ENCODE measurements at regions not wholly inside any gene's neighbourhood (a gene's known extent, or its start where the extent isn't known, plus 50 kb on each side); places are given as distances from the start of the nearest gene placed in this dataset.

DNA sequence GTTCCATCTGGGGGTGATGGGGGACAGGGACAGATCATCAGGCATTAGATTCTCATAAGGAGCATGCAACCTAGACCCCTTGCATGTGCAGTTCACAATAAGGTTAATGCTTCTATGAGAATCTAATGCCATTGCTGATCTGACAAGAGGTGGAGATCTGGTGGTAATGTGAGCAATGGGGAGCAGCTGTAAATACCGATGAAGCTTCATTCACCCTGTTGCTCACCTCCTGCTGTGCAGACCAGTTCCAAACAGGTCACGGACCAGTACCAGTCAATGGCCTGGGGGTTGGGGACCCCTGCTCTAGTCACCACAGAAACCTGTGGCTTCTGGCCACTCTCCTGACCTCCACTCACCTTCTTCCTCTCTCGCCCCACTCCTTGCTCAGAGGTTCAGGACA is 229.9 kb downstream of the PTPRU start:
- no peak overlapping the region for H3K27ac ChIP-seq (ENCODE audit: low read length)
- TF ChIP-seq EP300 (conservative IDR thresholded peaks at IDR 0.05; ENCODE audit: poor library complexity, severe bottlenecking), result no peak
- no peak for TF ChIP-seq RAD21 (conservative IDR thresholded peaks at IDR 0.05)
- no peak for TF ChIP-seq MXI1 (conservative IDR thresholded peaks at IDR 0.05; ENCODE audit: poor library complexity, severe bottlenecking)
- no peak for TF ChIP-seq EZH2 (IDR thresholded peaks at IDR 0.05; ENCODE audit: borderline replicate concordance, insufficient read depth, low read length, poor library complexity, severe bottlenecking)
- no peak for TF ChIP-seq POLR2AphosphoS5 (IDR thresholded peaks at IDR 0.05)
- no peaks in the 10 kb centered on the region for H3F3A ChIP-seq (ENCODE audit: insufficient read depth, low read length, poor library complexity, severe bottlenecking)
- no peak overlapping the region for H2AFZ ChIP-seq (ENCODE audit: low read depth, low read length)
- no peak overlapping the region for H3K4me2 ChIP-seq (ENCODE audit: low read length)
- no peaks in the 10 kb centered on the region for H3K27me3 ChIP-seq (ENCODE audit: insufficient read depth, low read depth, low read length)
- no peak overlapping the region for H3K9ac ChIP-seq (ENCODE audit: low read length)
- H3K4me3 ChIP-seq (ENCODE audit: low read length), result no peak overlapping the region
- peaks cover 4% of the 10 kb centered on the region for H3K9me3 ChIP-seq (ENCODE audit: low read length)
- no peaks in the 10 kb centered on the region for H3K79me2 ChIP-seq (replicated peaks; ENCODE audit: insufficient read depth, low read length)
- H3K36me3 ChIP-seq (ENCODE audit: insufficient read depth, low read length), result no peaks in the 10 kb centered on the region
- H3K9me2 ChIP-seq (ENCODE audit: insufficient read depth, low read length), result no peaks in the 10 kb centered on the region
- H4K20me1 ChIP-seq (ENCODE audit: insufficient read depth), result no peaks in the 10 kb centered on the region

- TF ChIP-seq EP300 (conservative IDR thresholded peaks at IDR 0.05; ENCODE audit: poor library complexity, severe bottlenecking), result no peak
- no peak for TF ChIP-seq SMC3 (conservative IDR thresholded peaks at IDR 0.05; ENCODE audit: poor library complexity)
- TF ChIP-seq, protein P1, sequence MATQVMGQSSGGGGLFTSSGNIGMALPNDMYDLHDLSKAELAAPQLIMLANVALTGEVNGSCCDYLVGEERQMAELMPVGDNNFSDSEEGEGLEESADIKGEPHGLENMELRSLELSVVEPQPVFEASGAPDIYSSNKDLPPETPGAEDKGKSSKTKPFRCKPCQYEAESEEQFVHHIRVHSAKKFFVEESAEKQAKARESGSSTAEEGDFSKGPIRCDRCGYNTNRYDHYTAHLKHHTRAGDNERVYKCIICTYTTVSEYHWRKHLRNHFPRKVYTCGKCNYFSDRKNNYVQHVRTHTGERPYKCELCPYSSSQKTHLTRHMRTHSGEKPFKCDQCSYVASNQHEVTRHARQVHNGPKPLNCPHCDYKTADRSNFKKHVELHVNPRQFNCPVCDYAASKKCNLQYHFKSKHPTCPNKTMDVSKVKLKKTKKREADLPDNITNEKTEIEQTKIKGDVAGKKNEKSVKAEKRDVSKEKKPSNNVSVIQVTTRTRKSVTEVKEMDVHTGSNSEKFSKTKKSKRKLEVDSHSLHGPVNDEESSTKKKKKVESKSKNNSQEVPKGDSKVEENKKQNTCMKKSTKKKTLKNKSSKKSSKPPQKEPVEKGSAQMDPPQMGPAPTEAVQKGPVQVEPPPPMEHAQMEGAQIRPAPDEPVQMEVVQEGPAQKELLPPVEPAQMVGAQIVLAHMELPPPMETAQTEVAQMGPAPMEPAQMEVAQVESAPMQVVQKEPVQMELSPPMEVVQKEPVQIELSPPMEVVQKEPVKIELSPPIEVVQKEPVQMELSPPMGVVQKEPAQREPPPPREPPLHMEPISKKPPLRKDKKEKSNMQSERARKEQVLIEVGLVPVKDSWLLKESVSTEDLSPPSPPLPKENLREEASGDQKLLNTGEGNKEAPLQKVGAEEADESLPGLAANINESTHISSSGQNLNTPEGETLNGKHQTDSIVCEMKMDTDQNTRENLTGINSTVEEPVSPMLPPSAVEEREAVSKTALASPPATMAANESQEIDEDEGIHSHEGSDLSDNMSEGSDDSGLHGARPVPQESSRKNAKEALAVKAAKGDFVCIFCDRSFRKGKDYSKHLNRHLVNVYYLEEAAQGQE (IDR thresholded peaks at IDR 0.05; ENCODE audit: borderline replicate concordance), result no peak
- Histone ChIP-seq H3F3A (ENCODE audit: insufficient read depth, low read length, poor library complexity, severe bottlenecking) (no peaks in the 10 kb centered on the region), H3K9ac (ENCODE audit: low read length) (no peak overlapping the region), H3K9me3 (ENCODE audit: low read length) (peaks cover 4% of the 10 kb centered on the region), H3K9me2 (ENCODE audit: insufficient read depth, low read length) (no peaks in the 10 kb centered on the region), H3K27ac (ENCODE audit: low read length) (no peak overlapping the region), H2AFZ (ENCODE audit: low read depth, low read length) (no peak overlapping the region), H3K27me3 (ENCODE audit: insufficient read depth, low read depth, low read length) (no peaks in the 10 kb centered on the region), H4K20me1 (ENCODE audit: insufficient read depth) (no peaks in the 10 kb centered on the region), H3K4me3 (ENCODE audit: low read length) (no peak overlapping the region), H3K36me3 (ENCODE audit: insufficient read depth, low read length) (no peaks in the 10 kb centered on the region), H3K79me2 (replicated peaks; ENCODE audit: insufficient read depth, low read length) (no peaks in the 10 kb centered on the region), H3K4me2 (ENCODE audit: low read length) (no peak overlapping the region)
Measured at GRCh38 chr1:29465755-29466154, 229.4 kb downstream of the PTPRU start.

- Histone ChIP-seq H2AFZ (ENCODE audit: low read depth, low read length) (no peak overlapping the region), H3K4me3 (ENCODE audit: low read length) (no peak overlapping the region), H3K4me2 (ENCODE audit: low read length) (no peak overlapping the region), H3K27ac (ENCODE audit: low read length) (no peak overlapping the region), H4K20me1 (ENCODE audit: insufficient read depth) (no peaks in the 10 kb centered on the region), H3F3A (ENCODE audit: insufficient read depth, low read length, poor library complexity, severe bottlenecking) (no peaks in the 10 kb centered on the region), H3K27me3 (ENCODE audit: insufficient read depth, low read depth, low read length) (no peaks in the 10 kb centered on the region), H3K79me2 (replicated peaks; ENCODE audit: insufficient read depth, low read length) (no peaks in the 10 kb centered on the region), H3K9me2 (ENCODE audit: insufficient read depth, low read length) (no peaks in the 10 kb centered on the region), H3K9me3 (ENCODE audit: low read length) (peaks cover 4% of the 10 kb centered on the region), H3K9ac (ENCODE audit: low read length) (no peak overlapping the region), H3K36me3 (ENCODE audit: insufficient read depth, low read length) (no peaks in the 10 kb centered on the region)
- TF ChIP-seq, protein P1 (IDR thresholded peaks at IDR 0.05; ENCODE audit: borderline replicate concordance), result no peak
- TF ChIP-seq RAD21 (conservative IDR thresholded peaks at IDR 0.05), result no peak
- TF ChIP-seq EP300 (conservative IDR thresholded peaks at IDR 0.05; ENCODE audit: poor library complexity, severe bottlenecking), result no peak
- TF ChIP-seq TAF1 (IDR thresholded peaks at IDR 0.05; ENCODE audit: low read depth), result no peak
- TF ChIP-seq EZH2 (IDR thresholded peaks at IDR 0.05; ENCODE audit: borderline replicate concordance, insufficient read depth, low read length, poor library complexity, severe bottlenecking), result no peak
- TF ChIP-seq, protein P2, sequence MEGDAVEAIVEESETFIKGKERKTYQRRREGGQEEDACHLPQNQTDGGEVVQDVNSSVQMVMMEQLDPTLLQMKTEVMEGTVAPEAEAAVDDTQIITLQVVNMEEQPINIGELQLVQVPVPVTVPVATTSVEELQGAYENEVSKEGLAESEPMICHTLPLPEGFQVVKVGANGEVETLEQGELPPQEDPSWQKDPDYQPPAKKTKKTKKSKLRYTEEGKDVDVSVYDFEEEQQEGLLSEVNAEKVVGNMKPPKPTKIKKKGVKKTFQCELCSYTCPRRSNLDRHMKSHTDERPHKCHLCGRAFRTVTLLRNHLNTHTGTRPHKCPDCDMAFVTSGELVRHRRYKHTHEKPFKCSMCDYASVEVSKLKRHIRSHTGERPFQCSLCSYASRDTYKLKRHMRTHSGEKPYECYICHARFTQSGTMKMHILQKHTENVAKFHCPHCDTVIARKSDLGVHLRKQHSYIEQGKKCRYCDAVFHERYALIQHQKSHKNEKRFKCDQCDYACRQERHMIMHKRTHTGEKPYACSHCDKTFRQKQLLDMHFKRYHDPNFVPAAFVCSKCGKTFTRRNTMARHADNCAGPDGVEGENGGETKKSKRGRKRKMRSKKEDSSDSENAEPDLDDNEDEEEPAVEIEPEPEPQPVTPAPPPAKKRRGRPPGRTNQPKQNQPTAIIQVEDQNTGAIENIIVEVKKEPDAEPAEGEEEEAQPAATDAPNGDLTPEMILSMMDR (IDR thresholded peaks at IDR 0.05; ENCODE audit: poor library complexity, severe bottlenecking), result no peak
- no peak for TF ChIP-seq MXI1 (conservative IDR thresholded peaks at IDR 0.05; ENCODE audit: poor library complexity, severe bottlenecking)
- TF ChIP-seq POLR2AphosphoS5 (IDR thresholded peaks at IDR 0.05), result no peak
- TF ChIP-seq SMC3 (conservative IDR thresholded peaks at IDR 0.05; ENCODE audit: poor library complexity), result no peak
Measured at GRCh38 chr1:29462096-29462495, 225.8 kb downstream of the PTPRU start.

All from neural cell (in vitro differentiated cells).